SKM-1 (cell line): ENCODE measurements at regions not wholly inside any gene's neighbourhood (a gene's known extent, or its start where the extent isn't known, plus 50 kb on each side); places are given as distances from the start of the nearest gene placed in this dataset.

Source experiments
- DNase-seq: peaks from one replicate; lab custom pipeline; 2025; ENCODE audit not compliant: unreplicated experiment; lab: John Stamatoyannopoulos, UW

DNA sequence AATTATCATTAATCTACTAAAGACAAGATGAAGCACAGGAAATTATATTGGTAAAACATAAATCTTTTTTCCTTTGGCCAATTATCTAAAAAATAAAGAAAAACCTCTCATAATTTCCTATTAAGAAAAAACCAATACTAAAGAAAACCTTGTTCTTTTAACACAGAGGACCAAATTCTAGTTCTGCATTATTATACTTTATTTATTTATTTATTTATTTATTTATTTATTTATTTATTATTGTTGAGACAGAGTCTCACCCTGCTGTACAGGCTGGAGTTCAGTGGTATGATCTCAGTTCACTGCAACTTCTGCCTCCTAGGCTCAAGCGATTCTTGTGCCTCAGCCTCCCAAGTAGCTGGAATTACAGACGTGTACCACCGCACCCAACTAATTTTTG, 377.8 kb upstream of the ADAMTS16 start:
- no peak for DNase-seq

DNA sequence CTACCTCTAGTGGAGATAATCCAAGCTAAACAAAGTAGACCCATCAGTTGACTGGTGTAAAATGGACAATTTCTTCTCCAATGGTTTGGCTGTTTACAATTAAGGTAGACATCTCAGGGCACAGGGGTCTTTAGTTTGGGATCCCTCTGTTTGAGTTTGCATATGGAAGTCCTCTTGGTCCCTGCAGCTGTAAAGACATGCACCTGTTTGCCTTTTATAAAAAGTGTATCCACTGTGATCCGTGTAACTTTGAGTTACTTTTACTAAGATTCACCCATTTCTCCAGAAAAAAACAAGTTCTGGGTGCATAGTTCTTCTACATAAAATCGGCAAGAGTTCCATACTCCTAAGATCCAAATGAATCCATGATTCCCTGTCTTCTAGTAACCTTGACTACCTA, 374.7 kb upstream of the ADAMTS16 start:
- no peak for DNase-seq

DNA sequence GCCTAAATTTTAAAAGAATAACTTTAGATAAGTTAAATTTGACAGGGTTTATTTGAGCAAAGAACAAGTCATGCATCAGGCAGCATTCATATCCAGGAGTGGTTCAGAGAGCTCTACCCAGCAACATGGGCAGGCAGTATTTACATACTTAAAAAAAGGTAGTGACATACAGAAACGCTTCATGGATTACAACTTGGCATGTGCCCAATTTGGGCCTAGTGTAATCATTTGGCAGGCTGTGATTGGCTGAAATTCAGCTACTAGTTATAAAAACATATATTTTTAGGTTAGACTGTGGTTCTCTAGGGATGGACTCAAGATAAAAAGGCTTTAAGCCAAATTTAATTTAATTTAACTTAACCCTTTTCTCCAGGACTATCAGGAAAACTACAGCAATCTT, 374.0 kb upstream of the ADAMTS16 start:
- DNase-seq: no peak

DNA sequence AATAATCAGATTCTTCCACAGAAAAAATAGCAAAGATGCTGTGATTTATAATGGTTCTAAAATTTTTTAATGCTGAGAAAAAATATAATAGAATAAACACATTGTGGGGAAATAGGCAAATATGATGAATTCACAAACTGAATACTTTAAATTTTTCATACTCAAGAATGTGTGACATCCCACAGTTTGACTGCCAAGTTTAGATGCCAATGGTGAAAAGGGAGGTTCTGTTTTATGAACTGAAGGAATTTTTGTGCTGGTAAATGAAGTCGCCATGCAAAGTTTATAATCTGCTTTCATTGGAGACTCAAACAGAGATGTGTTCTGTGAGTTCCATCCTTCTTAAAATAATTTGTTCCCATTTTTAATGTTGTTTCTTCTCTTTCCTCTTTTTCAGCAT, 367.5 kb upstream of the ADAMTS16 start:
- DNase-seq: no peak

DNA sequence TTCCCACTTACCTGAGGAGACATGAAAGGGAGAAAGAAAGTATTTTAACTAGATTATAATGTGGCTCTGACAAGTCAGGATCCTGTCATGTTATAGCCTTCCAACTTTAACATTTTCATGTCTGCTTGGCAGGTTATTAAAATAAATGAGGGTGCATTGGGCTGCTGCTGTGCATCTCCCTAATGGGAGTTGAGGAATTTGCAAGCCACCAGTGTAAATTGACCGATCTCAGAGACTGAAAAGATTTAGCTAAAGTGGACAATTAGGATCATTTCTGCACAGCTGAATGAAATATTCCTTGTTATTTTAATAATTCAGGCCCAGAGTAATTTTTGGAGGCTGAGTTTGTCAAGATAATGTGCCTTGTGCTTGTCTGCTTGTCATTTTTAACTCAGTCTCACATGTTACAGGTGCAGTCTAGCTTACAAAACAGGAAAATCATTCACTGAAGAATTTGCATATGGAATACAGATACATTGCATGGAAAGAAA, 366.3 kb upstream of the ADAMTS16 start:
- DNase-seq: no peak

DNA sequence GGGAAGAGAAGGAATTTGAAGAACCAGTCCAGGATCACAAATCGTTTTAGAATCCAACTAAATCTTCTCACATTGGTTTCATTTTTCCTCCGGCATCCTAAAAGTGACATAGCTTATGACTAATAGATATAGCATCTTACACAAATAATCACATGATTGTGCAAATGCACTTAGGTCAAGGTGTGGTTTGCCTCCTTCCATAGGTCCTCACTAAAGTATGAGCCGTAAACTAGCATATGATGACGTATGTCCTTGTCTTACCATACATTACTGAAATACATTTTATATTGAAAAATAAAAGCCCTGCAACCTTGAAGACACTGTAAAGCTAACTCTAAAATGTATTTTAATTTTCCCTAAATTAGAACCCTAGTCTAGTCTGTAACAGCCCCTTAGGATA, 362.7 kb upstream of the ADAMTS16 start:
- no peak for DNase-seq

DNA sequence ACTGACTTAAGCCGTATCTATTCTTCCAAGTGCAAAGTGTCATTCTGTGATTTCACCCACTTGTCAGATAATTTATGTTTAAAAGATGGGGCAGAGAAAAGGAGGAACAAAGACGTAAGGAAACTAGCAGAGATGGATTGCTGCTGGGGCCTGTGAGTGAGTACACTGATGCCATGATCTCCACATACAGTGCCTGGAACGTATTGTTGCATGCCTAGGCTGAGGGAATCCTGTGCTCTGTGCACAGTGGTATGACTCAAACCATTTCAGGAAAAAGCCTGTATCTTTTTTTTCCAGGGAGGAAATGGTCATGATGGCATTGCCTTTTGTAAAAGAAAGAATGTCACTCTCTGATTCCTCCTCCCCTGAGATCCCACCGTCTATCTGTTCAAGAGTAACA, 359.5 kb upstream of the ADAMTS16 start:
- DNase-seq: no peak

DNA sequence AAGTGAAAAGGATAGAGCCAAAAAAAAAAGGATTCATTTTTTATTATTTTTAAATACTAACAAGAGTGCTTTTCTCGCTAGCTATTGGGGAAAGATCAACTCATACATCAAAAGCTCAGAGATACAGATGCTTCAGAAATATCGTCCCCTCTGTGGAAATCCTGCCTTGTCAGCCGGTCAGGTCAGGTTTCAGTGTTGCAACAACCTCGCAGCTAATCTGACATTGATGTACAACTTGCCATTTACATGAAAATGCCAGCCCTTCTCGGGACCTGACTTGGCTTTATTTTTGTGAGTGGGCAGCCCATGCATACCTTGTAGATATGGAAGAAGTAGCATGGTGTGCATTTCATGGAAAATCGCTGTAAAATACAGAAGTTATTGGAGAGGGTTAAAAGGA, 358.8 kb upstream of the ADAMTS16 start:
- no peak for DNase-seq

DNA sequence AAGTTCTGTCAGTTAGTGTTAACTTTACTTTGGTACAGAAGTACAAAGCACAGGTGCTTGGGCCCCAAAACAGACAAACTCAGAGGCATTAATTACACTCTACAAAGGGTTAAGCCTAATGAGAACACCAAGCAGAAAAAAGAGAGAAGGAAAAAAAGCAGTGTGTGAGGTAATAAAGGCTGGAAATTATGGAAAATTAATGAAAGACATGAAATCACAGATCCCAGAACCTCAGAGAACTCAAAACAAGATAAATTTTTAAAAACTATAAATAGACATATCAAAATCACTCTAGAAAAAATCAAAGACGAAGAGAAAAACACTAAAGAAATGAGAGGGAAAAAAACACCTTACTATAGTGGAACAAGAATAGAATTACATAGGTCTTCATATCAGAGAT, 354.2 kb upstream of the ADAMTS16 start:
- no peak for DNase-seq

DNA sequence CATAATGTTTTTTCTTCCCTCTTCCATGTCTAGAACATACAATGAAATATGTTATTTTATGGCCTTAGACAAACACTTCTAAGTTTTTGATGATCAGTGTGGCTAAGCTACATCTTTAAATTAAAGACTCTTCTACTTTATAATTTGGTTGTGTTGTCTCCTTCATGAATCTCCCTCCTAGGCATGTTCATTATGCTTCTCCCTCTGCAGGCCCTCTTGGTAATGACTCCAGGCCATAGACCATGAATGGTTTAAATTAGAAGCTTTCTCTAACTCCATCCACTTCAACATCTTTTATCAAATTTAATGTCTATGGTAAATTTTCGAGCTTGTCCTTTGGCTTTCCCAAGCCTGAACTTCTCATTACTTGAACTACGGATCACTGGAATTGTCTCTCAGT, 342.7 kb upstream of the ADAMTS16 start:
- no peak for DNase-seq

DNA sequence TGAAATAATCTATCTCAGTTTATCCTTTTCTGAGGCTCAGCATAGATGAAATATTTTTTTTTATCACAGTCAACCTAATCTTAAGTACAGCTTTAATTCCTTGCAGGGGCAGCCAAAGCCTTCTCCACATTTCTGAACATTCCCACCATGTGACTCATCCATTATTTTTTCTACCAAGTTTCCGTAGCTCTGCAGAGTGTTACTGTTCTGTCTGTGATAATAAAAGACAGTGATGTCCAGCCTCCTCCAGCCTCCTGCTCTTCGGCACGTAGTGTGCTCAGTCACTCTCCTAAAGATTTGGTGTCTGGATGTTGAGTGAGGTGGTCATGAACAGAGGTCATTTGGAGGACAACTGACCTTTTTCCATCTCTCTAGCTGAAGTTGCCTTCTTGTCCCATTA, 338.1 kb upstream of the ADAMTS16 start:
- DNase-seq: no peak

DNA sequence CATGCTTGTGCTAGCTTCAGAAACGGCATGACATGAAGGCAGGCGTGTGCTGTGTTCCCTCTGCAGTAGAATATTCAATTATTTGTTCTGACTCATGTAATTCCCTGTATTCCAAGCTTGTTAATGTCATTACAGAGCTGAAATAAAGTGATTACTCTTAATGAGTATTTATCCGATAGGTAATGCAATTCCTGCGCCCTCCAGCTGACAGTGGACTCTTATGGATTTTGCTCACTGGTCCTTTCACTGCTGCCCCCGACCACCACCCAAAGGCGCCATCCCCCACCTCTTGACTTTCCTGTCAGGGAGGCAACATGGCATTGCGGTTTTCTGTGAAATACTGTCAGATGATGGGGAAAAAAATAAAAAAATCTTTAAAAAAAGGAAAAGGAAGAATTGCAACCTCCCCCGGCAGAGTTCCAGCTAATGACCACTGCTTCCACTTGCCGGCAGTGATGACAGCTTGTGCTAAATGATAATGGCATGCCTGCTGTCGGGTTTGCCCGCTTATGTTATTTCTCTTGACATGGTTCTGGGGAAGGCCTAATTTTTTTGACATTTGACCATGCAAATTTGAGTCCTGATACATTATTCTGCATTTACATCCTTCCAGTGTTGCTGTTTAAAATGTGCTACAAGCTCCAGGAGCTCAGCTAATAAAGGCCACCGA, 335.3 kb upstream of the ADAMTS16 start:
- DNase-seq: no peak

DNA sequence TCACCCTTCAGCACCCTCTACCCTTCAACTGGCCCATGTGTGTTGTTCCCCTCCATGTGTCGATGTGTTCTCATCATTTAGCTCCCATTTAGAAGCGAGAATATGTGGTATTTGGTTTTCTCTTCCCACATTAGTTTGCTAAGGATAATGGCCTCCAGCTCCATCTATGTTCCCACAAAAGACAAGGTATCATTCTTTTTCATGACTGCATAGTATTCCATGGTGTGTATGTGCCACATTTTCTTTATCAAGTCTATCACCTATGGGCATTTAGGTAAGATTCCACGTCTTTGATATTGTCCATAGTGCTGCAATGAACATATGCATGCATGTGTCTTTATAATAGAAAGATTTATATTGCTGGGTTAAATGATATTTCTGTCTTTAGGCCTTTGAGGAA, 325.1 kb upstream of the ADAMTS16 start:
- no peak for DNase-seq

DNA sequence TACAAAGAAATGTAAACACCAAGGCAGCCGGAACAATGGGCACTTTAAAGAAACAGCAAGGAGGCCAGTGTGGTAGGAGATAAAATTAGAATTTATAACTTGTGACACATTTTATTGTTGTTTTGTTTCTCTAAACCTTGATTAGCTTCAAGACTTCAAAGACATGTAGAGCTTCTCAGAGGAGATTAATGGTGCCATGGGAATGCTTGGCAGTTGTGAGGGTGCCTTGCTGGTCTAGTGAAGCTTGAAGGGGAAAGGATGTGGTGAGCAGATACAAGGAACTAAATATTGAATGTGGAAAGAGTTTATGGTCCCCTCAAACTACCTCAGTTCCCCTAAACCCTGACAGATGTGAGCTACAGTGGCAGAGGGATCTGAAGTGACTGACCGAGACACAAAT, 322.4 kb upstream of the ADAMTS16 start:
- DNase-seq: no peak

DNA sequence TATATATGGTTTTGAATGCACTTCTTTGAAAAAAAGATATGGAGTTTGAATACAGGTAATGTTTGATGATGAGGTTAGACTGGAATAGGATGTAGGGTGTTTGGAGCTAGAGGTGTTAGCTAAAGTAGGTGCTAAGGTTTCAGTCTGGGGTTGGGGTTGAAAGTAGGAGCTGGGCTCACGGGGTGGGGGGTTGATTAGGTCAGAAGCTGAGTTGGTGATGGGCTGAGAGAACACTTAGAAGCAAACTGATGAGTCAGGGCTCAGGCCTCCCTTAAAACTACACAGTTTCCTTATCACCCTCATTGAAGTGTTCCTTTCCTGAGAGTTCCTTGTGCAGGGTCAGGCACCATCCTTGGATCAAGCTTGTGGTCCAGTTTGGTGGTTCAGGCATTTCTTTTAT, 308.8 kb upstream of the ADAMTS16 start:
- no peak for DNase-seq

DNA sequence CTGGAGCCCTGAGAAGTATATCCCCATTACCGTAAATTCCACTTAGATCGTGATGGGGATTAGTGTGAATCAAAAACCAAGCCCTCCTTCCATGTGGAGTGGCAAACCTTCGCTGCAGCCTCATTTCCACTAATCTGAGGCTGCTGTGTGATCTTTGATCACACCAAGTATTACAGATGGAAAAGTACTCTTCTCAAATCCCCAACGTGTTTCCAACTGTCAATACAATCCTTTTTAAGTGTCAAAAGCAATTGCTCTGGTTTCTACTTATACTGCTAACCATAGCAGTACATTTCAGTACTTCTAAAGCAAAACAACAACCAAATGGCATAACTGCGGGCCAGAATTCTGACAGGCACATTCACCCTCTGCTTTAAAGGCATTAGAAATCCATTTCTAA, 307.7 kb upstream of the ADAMTS16 start:
- no peak for DNase-seq

DNA sequence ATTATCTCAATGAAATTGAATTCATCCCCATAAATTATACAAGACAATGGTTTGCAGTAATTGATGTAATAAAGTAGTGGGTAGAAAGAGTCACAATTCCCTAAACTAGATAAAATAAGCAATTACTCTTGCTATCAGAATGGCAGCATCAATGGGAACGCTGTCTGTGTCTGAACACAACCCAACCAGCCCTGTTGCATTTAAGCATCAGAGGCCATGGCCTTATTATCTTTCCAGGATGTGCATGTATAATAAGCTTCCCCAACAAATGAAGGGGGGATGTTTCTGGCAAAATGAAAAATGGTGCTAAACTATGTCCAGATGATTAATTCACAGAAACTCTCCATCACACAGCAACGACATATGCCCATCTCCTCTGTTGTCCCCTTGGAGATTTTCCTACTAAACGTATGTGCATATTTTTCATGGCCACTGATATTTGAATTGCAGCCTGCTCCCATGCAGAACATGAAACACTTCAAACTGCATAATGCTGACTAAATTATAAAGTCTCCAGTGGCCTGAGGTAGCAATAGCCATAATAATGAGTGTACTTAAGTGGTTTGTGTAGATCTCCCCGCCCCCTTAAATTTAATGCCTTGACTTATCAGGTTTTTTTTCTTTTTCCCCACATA, 306.9 kb upstream of the ADAMTS16 start:
- DNase-seq: no peak

DNA sequence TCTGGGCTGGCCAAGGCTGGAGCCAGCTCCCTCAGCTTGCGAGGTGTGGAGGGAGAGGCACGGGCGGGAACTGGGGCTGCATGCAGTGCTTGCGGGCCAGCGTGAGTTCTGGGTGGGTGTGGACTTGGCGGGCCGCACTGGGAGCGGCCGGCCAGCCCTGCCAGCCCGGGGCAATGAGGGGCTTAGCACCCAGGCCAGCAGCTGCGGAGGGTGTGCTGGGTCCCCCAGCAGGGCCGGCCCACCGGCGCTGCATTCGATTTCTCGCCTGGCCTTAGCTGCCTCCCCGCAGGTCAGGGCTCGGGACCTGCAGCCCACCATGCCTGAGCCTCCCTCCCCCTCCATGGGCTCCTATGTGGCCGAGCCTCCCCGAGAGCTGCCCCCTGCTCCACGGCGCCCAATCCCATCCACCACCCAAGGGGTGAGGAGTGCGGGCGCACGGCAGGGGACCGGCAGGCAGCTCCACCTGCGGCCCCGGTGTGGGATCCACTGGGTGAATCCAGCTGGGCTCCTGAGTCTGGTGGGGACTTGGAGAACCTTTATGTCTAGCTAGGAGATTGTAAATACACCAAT, 302.6 kb upstream of the ADAMTS16 start:
- DNase-seq: no peak

DNA sequence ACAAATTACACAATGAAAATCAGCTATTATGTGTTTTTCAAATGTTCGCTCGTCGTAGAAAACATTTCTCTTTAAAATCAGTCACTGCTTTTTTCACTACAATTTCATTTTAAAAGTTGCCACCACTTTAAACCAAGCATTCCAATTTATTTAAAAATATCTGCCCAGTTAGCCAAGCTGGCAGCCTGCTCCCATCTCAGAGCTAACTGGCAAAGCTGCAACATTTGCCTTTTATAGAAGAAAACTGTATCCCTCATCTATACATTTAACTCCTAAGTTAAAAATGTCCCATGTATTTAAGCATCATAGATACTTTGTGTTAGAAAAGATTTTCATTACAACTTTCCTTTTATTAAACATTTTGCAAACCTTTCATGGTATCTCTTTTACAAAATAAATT, 294.9 kb upstream of the ADAMTS16 start:
- no peak for DNase-seq

DNA sequence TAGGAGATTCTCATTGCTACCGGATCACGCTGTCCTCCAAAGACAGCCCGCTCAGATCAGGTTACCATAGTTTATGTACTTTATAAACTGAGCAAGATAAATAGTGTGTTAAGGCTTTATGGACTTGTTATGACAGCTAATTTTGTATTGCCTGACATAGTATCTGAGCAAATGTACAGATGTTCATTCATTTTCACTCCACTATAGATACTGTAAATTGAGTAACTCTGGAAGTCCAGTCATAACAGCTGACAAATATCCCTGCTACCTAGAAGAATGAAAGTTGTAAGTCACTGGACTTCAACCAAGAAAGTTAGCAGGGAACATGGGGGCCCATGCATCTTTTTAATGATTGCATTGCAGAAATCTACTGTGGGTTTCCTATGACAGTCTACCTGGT, 292.4 kb upstream of the ADAMTS16 start:
- no peak for DNase-seq

DNA sequence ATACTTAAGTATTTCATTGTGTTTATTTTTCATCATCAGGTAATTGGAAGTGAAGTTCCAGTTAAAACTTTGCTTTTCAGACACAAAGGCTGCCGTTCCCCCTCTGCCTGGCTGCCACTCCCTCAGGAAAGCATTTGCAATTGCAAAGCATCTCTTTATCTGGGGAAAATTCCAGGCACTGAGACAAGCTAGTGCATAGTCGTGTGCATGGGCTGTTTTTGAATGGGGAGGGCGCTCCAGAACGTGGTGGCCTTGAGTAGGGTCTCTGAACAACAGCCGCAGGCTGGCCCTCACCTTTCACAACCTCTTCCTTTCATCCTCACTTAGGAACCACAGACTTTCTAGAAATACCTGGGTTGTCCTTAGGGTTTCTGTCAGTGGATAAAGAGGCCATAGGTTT, 285.1 kb upstream of the ADAMTS16 start:
- DNase-seq: no peak

DNA sequence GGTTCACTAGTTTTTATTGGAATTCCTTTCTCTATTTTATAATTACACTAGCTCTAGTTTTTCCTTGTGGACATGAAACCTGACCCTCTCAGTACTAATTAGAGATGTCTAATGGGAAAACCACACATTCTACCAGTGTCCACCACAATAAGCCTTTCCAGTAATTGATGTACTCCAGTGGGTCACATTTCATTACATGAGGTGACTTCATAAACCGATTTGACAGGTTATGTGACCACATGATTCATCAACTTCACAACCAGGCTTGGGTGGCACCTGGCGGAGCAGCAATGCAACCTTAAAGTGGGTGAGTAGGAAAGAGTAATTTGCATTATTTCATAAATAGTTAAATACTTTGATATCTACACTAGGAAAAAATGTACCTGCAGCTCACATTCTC, 284.2 kb upstream of the ADAMTS16 start:
- DNase-seq: no peak

DNA sequence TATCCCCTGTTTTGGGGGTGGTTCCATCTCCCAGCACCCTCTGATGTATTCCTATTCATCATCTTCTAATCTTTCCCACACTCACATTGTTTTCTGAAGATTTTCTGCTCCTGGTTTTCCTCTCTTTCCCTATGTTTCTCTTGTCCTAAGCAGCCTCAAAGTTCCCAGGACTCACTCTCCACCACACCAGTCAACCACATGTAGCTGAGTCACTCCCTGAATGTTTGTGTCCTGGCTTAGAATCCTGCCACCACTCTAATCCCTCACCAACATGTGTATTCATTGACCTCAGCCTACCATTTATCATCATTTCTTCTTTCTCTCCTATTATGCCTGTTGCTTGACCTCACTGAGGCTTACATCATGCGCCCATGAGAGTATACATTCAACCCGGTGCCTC, 282.4 kb upstream of the ADAMTS16 start:
- no peak for DNase-seq
